NCI-H226 (cell line): ENCODE measurements at regions not wholly inside any gene's neighbourhood (a gene's known extent, or its start where the extent isn't known, plus 50 kb on each side); places are given as distances from the start of the nearest gene placed in this dataset.
A peak's percentile ranks its signal among the peaks of the same experiment; 100 is the strongest.

Source experiments
- DNase-seq: peaks from one replicate; pipeline ENCODE4 v3.0.0-alpha.2; 2015

DNA sequence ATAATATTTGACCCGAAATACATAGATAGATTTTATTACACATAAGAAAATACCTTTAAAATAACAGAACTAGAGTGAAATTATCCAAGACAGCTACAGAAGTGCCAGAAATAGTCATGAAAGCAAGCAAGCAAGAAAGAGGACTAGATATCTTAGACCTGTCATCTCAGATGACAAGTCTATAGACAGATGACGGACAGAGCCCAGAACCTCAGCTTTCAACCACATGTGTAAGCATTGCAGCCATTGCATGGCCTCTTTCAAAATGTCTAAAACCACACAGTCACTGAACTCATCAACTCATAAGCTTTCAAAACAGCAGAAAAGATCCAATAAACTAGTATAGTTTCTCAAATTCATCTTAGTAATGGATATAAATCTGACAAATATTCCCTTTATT, 59.8 kb upstream of the FHIT start:
- DNase-seq: no peak

DNA sequence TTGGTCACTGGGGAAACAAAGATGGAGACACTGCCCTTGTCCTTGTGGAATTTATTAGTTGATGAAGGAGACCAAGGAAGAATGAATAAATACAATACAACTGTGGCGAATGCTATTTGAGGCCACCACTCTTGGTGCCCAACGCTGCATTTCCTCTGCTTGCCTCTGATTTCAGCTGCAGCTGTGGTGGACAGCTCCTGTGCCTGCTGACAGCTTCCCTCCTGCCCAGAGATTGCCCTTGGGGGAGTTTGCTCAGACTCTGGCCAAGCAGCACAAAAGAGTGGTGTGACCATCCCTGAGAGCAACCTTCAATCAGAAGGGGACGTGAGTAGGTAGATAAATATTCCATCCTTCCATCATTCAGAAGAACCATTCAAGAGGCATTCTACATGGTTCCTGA, 64.6 kb upstream of the FHIT start:
- no peak for DNase-seq

DNA sequence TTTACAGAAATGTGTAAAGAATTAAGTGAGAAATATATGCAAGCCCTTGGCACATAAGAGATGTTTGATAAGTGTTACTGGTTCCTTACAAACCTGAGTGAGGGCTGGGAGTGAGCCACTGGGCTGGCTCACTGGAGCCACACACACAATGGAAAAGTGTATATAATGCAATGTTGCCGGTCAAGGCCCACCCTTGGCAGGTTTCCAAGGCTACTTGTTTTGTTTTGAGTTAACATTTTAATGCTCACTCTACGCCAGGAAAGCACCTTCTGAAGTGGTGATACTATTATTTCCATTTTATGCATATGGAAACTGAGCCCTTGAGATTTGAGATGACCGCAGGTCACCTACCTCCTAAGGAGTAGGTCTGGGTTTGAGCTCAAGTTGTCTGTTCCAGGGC, 71.8 kb upstream of the FHIT start:
- no peak for DNase-seq

DNA sequence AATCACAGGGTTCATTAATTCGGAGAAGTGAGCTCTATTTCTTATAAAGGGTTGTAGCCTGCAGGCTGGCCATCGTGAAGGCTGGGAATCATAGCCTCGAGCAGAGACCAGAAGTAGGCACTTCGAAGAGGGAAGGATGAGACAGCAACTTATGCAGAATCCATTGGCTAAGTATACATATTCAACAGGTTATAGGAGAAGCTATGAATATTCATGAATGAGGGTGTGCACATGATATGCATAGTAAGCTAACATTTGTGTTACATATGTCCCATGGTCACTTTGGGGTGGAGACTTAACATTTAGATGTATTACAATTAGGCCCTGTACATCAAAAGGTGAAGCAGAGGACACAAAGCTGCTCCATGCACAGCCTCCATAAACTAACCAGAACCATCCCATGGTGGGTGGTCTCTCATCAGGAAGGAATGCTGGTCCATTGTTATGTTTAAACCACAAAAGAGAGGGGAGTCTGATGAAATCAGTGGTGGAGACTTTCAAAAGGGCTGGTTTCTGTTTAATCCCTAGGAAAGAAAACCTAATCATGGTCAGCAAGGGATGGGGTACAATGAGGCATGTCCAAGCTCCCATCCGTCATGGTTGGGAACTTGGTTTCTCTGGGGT, 80.8 kb upstream of the FHIT start:
- no peak for DNase-seq

DNA sequence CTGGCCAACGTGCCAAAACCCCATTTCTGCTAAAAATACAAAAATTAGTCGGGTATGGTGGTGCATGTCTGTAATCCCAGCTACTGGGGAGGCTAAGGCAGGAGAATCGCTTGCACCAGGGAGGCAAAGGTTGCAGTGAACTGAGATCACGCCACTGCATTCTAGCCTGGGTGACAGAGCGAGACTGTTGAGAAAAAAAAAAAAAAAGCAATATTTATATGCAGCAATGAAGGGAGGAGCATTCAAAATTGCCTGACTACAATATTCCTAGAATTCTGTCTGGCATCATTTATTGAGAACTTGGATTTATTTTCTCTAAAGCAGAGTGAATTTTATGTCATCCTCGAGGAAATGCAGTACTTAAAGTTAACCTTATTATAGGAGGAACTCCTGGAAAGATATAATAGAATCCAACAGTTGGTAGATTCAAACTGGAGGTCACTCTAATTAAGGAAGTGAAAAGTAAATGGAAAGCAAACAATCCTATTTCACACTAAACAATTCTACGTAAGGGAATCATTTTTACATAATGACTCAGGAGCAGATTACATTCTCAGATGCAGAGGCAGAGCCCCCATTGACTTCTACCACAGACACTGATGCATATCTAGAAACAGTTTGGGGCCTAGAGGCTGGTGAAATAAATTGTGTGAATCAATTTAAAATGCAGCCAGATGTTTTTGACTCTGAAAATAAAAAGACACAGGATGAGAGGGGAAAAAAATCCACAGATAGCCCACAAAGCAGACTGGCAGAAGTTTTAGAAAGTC, 82.1 kb upstream of the FHIT start:
- DNase-seq: no peak

DNA sequence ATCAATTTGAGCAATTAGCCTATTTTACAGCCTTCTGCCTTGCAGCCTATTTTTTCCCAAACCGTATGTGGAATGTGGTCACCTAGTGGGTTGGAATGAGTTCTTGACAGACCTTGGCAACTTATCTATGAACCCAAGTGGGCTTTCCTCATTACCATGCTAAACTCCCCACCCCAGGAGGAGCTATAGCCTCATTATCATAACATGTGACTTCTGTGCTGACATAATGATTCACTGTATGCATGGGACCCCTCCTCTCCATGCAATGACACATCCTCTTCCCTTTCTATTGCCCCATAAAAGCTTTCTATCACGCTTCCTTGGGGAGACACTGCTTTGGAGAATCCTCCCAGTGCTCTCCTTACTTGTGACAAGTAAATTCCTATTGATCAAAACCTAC, 83.5 kb upstream of the FHIT start:
- DNase-seq: no peak

DNA sequence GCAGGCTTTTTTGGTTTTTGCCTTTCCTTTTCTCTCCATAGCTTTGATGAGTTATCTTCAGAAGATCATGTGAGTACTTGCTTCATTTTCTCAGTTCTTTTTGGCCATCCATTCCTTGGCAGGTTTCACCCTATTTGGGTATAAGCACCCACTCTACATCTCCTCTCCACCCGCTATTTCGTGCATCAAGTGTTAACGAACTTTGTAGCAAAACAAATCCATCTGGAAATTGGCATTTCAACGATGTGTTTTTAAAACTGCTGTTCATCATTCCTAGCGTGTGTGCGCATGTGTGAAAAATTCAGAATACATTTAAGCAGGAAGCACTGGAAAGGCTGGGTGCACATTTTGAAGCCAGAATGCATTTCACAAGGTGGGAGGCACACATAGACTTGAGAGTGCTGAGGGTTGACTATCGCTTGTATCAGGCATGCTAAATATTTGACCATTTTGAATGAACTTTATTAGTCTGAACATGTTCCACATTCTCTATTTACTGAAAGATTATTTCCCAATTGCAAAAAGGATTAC, 89.7 kb upstream of the FHIT start:
- DNase-seq: no peak

DNA sequence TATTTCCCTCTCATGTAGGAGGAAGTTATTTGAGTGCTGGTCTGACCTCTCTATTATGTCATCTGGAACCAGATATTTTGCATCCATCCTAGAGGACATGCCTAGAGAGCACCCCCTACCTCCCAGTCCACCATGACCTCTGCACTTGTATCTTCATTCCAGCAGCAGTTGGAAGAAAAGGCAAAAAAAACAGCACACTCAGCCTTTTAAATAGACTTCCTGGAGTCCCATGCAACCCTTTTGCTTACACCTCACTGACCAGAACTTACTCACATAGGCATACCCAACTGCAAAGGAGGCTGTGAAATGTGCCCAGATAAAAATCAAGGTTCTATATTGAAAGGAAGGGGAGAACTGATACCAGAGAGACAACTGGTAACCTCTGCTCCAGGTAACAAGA, 92.3 kb upstream of the FHIT start:
- DNase-seq: no peak

DNA sequence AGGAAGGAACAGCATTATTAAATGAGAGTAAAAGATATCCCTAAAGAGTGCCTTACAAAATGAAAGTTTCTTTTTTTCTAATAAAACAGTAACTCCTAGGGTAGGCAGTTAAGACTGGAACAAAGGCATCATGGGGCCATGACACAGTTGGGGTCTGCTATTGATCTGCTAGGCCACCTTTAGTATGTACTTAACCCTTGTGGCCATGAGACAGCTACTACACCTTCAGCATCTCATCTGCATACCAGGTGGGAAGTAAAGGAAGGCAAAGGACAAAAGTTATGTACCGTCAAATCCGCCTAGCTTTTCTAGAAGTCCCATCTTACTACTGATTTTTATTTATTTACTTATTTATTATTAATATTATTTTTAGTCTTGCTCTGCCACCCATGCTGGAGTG, 93.8 kb upstream of the FHIT start:
- no peak for DNase-seq

DNA sequence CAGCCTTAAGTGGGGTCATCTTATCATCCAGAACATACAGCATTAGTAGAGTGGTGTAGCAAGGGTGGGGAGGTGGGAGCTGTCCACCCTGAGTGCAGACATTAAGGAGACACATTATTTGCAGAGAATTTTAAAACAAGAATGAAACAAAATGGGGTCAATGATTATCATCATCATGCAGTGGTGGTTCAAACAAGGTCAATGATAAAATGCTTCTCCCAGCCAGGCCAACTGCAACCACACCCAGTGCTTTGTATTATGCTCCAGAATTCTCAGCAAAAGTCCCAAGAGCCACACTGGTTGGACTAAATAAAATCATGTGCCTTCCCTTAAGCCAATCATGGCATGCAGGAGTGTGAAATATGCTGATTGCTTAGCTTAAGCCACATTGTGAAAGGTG, 96.7 kb upstream of the FHIT start:
- no peak for DNase-seq

DNA sequence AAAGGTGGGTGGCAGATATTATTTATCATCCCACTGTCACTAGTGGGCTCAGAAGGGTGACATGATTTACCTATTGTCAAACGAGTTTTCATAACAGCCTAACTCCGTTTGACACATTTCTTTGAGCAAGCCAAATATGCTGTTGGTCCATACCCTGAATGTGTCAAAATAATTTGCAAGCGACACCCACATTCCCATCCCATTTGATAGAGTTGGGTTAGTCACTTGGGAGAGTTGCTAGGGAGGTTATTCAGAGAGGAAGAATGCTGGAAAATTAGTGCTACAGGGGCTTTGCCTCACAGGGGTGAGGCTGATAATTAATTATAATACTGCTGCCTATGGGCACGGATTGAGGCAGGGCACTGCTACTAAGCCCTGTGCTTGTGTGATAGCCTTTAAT, 98.5 kb upstream of the FHIT start:
- DNase-seq: no peak

DNA sequence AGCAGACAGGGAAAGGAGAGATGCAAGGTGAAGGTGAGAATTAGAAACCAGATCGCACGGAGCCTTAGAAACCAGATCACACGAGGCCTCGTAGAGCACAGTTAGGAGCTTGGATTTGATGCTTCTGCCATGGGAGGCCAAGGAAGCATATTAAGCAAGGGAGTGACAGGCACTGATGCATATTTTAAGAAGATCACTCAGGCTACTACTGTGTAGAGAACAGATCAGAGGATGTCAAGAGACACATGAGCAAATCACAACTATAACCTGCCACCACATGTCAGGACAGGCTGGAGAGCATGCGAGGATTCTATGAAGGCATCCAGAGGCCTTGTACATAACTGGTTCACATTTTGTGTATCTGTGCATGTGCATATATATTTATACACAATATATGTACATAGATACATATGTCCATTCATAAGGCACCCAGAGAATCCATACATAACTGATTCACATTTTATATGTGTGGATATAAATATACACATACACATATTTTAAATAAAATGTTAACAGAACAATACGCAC, 99.6 kb upstream of the FHIT start:
- DNase-seq: no peak

DNA sequence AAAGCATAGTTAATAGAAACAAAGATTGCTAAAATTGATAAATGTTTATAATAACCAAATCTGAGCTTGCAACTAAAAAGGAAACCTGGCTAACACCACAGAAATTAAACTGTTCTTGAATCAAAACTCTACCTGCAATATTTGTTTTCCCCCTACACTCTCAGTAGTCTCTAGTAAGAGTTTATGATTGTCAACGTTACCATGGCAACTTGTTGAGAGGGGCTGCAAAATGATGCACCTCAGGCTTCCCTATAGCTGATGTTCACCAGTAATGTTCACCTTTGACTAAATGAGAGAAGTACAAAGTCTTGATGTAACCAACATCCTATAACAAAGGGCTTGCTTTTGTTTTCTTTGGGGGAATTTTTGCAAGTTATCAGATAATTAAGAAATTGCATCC, 101.1 kb upstream of the FHIT start:
- no peak for DNase-seq

DNA sequence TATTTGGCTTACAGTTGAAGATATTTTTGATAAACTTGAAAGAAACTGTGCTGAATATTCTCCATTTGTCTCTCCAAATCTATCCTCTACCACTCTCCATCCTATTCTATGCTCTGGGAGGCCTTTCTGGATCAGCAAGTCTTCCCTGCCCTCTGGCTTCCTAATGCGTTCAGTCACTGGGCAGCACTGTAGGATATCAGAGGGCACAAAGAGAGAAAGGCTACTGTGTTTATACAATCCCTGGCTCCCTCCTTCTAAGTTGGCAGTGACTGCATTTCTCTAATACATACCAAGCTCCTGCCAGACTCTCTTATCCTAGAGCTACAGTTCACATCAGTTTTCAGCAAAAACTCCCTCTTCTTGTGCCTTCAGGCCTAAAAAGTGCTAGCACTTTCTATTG, 102.1 kb upstream of the FHIT start:
- DNase-seq: no peak

DNA sequence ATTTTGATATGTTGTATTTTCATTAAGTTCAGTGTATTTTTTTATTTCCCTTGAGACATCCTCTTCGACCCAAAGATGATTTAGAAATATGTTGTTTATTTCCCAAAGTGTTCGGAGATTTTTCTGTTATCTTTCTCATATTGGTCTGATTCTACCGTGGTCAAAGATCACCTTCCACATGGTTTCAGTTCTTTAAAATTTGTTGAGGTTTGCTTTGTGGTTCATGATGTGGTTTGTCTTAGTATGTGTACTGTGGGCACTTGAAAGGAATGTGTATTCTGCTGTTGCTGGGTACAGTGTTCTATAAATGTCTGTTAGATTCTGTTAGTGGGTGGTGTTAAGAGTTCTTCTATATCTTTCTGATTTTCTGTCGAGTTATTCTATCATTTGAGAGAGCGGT, 103.4 kb upstream of the FHIT start:
- no peak for DNase-seq

DNA sequence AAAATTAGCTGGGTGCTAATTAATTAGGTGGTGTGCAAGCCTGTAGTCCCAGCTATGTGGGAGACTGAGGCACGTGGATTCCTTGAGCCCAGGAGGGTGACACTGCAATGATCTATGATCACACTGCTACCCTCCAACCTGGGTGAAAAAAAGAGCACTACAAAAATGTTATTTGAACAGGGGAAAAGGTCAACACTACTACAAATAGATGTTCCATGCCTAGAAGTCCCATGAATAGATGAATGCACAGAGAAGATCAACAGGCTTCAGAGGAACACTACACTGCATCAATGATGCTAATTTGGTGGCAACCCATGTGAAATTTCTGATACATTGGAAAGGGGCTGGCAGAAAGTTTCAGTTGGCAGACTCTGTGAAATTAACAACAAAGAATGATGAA, 105.4 kb upstream of the FHIT start:
- no peak for DNase-seq

DNA sequence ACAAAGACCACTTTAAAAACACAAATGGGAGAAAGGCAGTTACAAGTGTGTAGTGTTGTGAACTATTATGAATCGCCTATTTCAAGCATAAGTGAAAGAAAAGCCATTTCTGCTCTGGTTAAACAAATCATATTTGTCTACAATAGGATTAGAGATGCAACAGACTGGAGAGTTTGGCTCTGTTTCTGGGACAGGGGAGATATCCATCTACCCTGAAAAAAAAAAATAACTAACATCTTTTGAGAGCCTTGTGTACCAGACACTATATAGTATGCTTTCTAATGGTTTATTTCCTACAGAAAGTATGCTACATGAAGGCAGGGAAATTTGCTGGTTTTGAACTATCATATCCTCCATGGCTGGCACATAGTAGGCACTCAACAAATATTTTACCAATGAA, 106.7 kb upstream of the FHIT start:
- DNase-seq: no peak

DNA sequence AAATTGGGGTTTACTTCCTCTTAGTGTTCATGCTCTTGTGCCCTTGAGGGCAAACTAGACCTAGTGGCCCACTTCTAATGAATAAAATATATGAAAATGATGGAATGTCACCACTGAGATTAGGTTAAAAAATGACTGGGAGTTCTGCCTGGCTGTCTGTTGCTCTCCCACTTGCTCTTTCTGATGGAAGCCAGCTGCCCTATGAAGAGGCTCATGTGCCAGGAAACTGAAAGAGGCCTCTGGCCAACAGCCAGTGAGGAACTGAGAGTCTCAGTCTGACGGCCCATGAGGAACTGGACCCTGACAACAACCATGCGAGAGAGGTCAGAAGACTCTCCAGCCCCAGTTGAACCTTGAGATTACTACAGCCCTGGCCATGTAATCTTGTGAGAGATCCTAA, 107.1 kb upstream of the FHIT start:
- DNase-seq: no peak

DNA sequence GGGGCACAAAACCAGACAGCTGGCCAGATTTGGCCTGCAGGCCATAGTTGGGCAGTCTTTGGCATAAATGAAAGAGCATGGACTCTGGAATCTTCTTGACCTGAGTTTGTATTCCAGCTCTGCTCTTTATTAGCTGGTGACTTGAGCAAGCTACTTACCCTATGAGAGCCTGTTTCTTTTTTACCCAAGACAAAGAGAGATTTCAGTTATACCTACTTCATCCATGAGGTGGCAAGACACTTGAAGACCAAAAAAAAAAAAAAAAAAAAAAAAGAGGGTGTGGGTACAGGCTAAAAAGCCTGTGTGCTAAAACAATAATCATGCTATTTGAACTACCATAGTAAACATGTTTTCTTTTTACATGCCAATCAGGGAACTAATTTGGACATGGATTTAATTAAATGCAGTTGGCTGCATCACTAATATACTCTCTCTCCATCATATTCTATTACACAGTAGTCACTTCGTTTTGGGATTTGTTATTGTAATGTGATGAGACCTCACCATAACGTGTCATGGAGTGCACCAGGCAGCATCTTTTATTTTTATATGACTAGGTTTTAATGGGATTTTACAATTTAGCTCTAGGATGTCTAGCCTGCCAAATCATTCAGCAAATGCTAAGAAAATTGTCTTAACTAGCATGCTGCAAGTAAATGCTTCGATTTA, 109.2 kb upstream of the FHIT start:
- DNase-seq: no peak

DNA sequence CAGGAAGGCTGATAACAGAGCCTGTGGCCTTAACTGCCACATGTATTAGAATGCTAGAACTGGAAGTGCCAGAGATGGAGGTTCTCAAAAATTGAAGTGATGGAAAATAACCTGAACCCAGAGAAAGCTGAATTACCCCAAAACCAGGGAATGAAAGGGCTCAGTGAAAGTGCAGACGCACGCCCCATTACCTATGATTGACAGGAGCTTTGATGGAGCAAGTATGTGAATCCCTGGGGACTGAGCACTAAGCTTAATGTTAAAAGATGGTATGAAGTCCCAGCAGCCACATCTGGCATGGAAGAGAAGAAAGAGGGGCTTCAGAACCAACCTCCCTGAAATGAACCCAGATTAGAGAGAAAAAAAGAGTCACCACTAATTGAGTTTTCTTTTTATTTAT, 118.4 kb upstream of the FHIT start:
- DNase-seq: no peak

DNA sequence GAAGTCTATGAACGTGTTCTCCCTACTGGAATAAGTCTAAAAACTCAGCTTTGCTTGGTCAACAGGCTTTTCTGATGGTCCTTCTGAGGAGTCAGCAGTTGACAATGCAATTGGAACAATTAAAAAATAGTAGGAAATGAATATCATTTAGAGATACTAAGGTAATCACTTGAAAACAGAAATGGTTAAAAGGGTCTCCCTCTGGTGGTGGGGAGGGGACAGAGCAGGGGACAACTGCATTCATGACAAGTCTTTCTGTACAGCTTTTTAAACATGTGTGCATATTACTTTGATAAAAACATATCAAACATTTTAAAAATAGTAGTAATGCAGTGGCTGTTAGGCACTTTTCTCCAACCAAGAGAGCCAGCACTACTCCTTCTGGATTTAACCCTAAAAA, 119.9 kb upstream of the FHIT start:
- DNase-seq: no peak

DNA sequence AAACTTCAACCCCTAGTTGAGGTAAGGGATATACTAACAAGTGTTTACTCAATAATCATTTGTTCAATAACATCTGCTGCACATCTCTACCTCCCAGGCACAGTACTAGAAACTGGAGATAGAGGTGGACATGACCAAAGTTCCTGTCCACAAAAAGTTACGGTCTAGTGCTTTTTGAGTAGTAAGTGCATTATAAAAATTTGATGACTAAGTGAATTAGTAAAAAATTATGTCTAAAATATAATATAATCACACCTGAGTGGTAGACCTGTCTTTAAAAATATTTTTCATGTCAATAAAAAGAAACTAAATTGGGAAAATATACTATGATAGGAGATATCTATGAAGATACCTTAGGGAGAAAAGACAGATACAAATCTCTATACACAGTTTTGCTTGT, 121.5 kb upstream of the FHIT start:
- DNase-seq: no peak

DNA sequence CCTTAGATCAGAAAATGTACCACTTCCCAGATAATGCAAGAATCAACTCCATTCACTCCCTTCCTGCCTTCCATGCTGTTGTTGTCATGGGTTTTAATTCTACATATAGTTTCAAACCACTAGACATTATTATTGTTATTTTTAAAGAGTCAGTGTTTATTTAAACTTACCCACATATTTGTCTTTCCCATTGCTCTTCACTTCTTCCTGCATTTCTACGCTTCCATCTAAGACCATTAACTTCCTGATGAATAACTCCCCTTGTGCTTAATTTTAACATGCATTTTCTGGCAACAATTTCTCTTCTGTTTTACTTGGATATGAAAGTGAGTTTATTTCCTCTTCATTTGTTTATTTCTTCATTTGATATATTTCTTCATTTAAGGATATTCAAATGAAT, 127.1 kb upstream of the FHIT start:
- DNase-seq: no peak

DNA sequence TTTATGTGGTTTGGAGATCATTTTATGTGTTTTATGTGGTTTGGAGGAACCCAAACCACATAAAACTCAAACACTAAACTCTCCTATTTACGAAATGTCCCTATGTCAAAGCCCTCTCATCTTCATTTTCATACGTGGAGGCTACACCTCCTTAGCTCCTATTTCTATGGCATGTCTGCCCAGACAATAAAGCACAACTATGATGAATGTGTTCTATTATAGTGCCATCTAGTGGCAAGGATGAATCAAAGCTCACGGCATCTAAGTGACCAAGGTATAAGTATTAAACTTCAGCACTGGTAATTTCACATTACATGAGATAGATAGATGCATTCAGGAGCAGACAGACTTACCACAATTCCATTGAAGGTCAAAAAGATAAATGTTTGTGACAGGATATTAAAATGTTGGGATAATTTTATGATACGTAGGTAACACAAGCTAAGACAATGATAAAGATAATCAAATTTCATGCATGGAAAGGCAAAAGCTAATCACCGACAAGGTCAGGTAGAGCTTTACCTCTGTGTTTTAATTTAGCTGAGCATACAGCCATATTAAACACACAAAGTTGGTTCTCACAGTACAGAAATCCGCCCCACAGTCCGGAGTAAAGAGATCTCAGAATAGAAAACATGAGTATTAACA, 130.6 kb upstream of the FHIT start:
- DNase-seq: peak; percentile 9
